Mucosa of gallbladder (tissue), 1 donor: ENCODE measurements at regions not wholly inside any gene's neighbourhood (a gene's known extent, or its start where the extent isn't known, plus 50 kb on each side); places are given as distances from the start of the nearest gene placed in this dataset.
A peak's percentile ranks its signal among the peaks of the same experiment; 100 is the strongest.

ENCODE experiments used
- DNase-seq: peaks from one replicate; pipeline ENCODE4 v3.0.0-alpha.2; 2020; ENCODE audit warnings: low spot score
- donor health status: DM: no; HTN: no; CAD: no.

DNA sequence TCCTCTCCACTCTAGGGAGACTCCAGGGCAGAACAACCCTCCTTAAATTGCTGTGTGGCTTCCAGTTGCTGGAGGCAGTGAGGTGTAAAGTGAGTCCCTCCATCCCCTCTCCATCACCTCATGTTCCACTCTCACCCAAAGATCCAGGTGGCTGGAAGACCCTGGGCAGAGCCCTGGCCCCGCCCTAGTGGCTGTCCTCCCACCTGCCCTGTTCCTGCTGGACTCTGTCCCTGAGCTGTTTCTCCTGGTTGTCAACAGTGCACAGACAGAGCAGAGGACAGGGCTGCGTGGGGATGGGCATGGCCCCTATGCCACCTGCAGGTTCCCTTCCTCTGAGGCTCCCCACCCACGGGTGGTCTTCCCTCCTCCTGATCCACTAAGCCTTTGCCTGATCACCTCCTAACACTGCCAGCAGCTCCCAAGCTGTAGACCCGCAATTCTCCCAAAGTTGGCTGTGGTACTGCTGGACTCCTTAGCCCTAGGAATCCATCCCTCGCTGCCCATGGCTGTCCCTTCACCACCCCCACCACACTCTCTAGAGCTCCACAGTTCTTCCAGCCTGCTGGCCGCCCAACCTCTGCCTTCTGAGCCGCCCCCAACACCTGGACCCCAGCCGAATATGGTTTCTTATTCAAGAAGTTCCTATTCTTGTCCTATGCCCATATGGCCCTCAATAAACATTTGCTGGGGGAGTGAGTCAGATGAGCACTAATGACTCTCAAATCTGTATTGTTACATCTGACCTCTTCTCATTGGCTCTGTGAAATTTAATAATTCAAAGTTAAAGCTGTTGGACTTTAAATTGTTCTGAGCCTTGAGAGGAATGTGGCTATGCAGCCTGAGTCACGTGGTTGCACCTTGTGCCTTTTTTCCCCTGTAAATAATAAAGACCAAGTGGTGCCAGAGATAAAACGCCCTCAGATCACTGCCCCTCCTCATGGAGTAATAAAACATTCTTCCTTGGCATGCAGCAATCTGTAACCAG, 260.0 kb upstream of the HS6ST1 start:
- DNase-seq: peak; percentile 48

- no peak for DNase-seq
Observed at GRCh38 chr2:128579825-128580224, 261.2 kb upstream of the HS6ST1 start.

- DNase-seq: no peak
Observed at GRCh38 chr2:128580988-128581848, 262.6 kb upstream of the HS6ST1 start.

DNA sequence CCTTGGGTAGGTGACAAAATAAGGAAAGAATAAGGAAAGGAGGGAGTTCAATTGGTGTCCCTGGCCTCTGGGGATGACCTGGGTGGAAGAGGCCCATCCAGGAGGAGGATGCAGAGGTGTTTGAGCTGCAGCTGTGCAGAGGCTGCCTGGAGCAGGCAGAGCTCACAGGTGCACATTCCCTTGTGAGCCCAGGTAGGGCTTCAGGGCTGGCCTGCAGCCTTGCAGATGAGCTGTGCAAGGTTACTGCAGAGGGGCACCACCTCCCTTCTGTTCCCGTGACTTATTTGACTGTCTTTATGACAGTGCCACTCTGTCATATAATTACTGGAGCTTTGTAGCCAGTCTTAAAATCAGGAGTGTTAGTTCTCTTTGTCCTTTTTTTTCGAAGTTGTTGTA, 263.2 kb upstream of the HS6ST1 start:
- no peak for DNase-seq

GRCh38 chr2:128584296-128584890, 265.7 kb upstream of the HS6ST1 start:
- no peak for DNase-seq

- no peak for DNase-seq
Observed at GRCh38 chr2:128585706-128586105, 267.0 kb upstream of the HS6ST1 start.

- no peak for DNase-seq
Observed at GRCh38 chr2:128589681-128590080, 271.0 kb upstream of the HS6ST1 start.

- no peak for DNase-seq
Observed at GRCh38 chr2:128590309-128591021, 271.8 kb upstream of the HS6ST1 start.

- peak; percentile 6 for DNase-seq
Observed at GRCh38 chr2:128591022-128591860, 272.6 kb upstream of the HS6ST1 start.

DNA sequence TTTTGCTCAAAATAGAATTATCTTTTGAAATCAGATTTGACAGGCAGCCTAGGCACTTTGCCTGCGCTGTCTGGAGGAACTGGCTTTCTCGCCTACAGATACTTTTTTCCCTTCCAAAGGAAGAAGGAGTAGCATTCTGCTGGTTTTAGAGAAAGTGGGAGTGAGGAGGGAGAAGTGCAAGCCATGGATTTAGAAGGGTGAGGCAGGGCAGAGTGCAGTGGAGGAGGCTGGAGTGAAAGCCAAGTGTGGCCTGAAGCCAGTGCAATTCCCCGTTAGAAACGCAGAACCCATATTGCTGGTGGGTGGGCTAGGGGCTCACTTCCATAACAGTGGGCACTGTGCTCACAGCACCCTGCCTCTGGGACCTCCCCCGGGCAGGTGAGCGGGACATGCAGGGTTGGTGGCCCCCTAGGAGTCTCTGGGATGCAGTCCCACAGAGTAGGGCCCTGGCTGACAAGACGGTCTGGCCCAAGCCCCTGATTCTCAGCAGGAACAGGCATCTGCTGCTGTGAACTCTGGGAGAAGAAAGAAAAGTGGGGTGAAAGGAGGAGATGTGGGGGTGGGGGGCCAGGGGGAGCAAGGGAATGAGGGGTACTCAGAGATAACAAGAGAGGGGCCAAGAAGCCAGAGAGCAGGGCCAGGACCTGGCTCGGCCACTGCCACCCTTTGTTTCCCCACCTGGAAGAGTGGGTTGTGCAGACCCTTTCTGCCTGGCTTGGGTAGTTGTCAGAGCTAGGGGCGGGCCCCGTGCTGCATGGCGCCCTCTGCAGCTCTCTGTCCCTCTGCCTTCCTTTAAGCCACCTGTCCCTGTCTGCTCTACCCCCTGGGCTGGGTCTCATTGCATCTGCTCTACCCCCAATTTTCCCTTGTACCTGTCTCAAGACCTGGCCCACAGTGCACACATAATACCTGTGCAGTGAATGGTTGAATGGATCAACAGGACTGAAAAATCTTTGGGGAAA, 273.5 kb upstream of the HS6ST1 start:
- DNase-seq: peak; percentile 8

- no peak for DNase-seq
Observed at GRCh38 chr2:128593518-128593878, 274.8 kb upstream of the HS6ST1 start.

GRCh38 chr2:128593879-128594650, 275.4 kb upstream of the HS6ST1 start:
- DNase-seq: no peak

GRCh38 chr2:128594651-128594910, 275.9 kb upstream of the HS6ST1 start:
- no peak for DNase-seq

GRCh38 chr2:128594953-128595677, 276.4 kb upstream of the HS6ST1 start:
- DNase-seq: peak; percentile 46

- no peak for DNase-seq
Observed at GRCh38 chr2:128595763-128596395, 277.2 kb upstream of the HS6ST1 start.

GRCh38 chr2:128596396-128597120, 277.9 kb upstream of the HS6ST1 start:
- DNase-seq: no peak

- DNase-seq: no peak
Observed at GRCh38 chr2:128597121-128597762, 278.6 kb upstream of the HS6ST1 start.
